Neural cell (in vitro differentiated cells): ENCODE measurements at regions not wholly inside any gene's neighbourhood (a gene's known extent, or its start where the extent isn't known, plus 50 kb on each side); places are given as distances from the start of the nearest gene placed in this dataset.

ENCODE experiments used
- CTCF ChIP-seq: fragments of 450-650 bp; IDR thresholded peaks from 2 replicates; pipeline ENCODE4 v1.5.1; 2014; ENCODE audit warnings: antibody characterized with exemption, mild to moderate bottlenecking, moderate library complexity; ENCODE audit not compliant: poor library complexity, severe bottlenecking
- EP300 ChIP-seq: fragments of 450-650 bp; conservative IDR thresholded peaks from 2 replicates; pipeline ENCODE4 v1.6.1; 2014; ENCODE audit warnings: antibody characterized with exemption, mild to moderate bottlenecking, moderate library complexity; ENCODE audit not compliant: poor library complexity, severe bottlenecking
- EZH2 ChIP-seq: fragments of 200-600, 300-800 bp; shearing (Covaris generic), sonication (generic); IDR thresholded peaks from 2 replicates; pipeline ENCODE4 v1.6.1; 2014; ENCODE audit warnings: antibody characterized with exemption, low read length, borderline replicate concordance, mild to moderate bottlenecking; ENCODE audit not compliant: insufficient read depth, poor library complexity, severe bottlenecking
- POLR2AphosphoS5 ChIP-seq: IDR thresholded peaks from 2 replicates; pipeline ENCODE4 v1.6.1; 2012
- TAF1 ChIP-seq: IDR thresholded peaks from 2 replicates; pipeline ENCODE4 v1.6.1; 2012; ENCODE audit warnings: low read depth

- no peak for TF ChIP-seq TAF1
- TF ChIP-seq CTCF: no peak
- no peak for TF ChIP-seq POLR2AphosphoS5
- TF ChIP-seq EZH2: no peak
- no peak for TF ChIP-seq EP300
These were observed 215.4 kb upstream of the NAV3 start for GRCh38 chr12:77615332-77615731.
